ENCODE measurements at regions not wholly inside any gene's neighbourhood (a gene's known extent, or its start where the extent isn't known, plus 50 kb on each side); places are given as distances from the start of the nearest gene placed in this dataset.
"Not testable (repeated sequence)": the region's sequence is repeated elsewhere in the genome, so short reads cannot be mapped to it uniquely, and the experiment has no call there.

DNA sequence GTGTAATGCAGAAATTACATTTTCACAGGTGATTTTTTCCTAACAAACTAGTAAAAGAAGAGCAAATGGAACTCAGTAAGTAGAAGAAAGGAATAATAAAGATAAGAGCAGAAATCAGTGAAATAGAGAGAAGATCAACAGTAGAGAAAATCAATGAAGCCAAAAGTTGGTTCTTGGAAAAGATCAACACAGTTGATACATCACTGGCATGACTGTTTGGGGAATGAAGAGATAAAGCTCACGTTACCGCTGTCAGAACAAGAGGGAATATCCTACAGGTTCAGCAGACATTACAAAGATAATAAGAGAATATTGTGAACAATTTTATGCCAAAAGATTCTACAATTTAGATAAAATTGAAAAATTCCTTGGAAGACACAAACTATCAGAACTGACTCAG lies 146.4 kb downstream of the ACTR3B start:
- no peak for DNase-seq
- ATAC-seq: no peak
- intact Hi-C loops (cut with micrococcal nuclease): no loop called here

DNA sequence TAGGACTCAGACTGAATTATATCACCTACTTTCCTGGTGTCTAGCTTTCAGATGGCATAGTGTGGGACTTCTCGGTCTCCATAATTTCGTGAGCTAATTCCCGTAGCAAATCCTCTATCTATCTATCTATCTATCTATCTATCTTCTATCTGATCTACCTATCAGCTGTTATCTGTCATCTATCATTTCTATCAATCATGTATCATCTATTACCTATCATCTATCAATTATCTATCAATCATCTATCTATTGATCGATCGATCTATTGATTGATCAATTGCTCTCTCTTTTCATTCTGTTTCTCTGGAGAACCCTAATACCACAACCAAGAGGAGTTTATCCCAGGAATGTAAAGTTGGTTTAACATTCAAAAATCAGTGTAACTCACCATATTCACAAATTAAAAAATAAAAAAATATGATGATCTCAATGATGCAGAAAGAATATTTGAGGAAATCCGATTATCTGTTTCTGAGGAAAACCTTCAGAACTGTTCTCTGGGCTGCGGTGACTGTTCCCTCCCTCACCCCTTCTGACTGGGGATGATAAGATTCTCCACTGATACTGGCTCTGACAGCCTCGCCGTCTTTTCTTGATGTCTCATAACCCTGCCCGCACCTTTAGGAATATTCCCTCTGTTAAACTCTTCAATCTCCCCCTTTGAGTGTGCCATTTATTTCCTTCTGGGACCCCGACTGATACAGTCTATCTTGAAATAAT lies 147.7 kb downstream of the ACTR3B start:
- DNase-seq (no peak), ATAC-seq (no peak)
- intact Hi-C loops (cut with micrococcal nuclease): no loop called here

- ATAC-seq: no peak
- DNase-seq: no peak
- intact Hi-C loops (cut with micrococcal nuclease): no loop called here
Observed at GRCh38 chr7:152909280-152909679, 149.7 kb downstream of the ACTR3B start.

DNA sequence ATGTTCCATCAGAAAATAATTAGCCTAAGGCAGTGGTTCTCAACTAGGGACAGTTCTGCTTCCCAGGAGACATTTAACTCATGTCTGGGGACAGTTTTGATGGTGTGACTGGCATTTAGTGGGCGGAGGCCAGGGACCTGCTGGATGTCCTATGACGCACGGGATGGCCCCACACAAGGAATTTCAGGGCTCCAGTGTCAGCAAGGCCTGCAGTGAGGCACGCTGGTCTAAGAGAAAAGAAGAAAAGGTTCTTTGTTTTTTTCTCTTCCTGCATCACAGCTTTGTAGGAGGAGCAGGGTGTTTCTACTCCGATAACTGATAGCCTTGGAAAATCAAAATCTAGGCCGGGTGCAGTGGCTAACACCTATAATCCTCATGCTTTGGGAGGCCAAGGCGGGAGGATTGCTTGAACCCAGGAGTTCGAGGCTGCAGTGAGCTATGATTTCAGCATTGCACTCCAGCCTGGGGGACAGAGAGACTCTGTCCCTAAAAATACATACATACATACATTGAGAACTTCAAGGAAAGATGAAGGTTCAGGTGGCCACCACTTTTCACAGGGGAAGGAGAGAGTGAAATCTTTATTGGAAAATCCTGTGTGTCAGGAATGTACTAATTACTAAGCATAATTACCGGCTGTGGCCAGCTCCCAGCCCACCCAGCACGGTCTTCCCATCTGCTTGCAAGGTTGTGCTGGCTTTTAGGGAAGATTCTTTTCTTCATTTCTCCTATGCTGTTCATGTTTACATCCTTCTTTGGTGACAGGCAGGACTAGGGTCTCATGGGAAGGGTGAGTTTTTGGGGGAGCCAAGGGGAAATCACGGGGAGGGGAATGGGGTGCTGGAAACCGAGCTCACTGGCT lies 150.4 kb downstream of the ACTR3B start:
- ATAC-seq (no peak), DNase-seq (no peak)
- intact Hi-C loops (cut with micrococcal nuclease): no loop called here

DNA sequence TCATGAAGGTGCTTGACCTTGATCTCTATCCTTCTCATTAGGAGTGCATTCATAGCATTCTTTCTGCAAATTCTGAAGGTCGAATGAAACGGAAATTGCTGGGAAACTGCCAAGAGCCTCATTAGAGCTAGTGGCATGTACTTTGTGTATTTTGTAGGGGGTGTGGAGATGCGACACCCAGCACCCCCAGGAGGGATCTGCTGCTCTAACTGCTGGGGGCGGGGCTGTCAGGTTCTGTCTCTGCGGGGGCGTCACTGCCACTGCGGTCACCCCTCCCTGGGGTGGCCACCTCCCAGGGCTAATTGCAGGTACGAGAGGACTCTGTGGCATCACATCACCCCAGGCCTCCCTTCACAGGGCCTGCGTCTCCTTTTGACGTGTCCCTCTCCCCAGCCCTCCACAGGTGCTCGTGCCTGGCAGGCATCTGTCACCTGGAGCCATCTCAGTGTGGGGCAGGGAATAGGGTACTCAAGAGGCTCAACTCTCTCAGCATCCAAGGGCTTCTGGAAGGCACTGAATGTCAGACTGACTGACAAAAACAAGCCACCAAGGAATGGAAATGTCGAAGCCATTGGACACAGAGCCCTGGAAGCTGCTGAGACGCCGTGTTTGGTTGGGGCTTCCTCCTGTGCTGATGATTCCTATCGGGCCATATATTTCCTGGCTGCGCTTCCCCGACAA lies 151.1 kb downstream of the ACTR3B start:
- DNase-seq (no peak), ATAC-seq (no peak)
- intact Hi-C loops (cut with micrococcal nuclease): no loop called here

DNA sequence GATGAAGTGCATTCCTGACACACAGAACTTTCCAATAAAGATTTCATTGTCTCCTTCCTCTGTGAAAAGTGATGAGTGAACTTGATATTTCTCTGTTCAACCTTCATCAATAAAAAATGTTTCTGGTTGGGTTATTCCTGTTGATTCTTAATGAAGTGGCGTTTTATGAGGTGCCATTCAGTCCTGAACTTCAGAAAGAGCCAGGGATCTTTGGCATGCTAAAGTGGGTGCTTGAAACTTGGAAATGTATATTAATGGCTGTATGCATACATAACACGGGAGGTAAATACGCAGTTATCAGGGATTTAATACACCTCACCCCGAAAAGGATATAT lies 151.6 kb downstream of the ACTR3B start:
- no peak for DNase-seq
- no peak for ATAC-seq
- intact Hi-C loops (cut with micrococcal nuclease): no loop called here

- intact Hi-C loops (cut with micrococcal nuclease): no loop called here
- ATAC-seq (no peak), DNase-seq (no peak)
Observed at GRCh38 chr7:152911922-152912321, 152.4 kb downstream of the ACTR3B start.

DNA sequence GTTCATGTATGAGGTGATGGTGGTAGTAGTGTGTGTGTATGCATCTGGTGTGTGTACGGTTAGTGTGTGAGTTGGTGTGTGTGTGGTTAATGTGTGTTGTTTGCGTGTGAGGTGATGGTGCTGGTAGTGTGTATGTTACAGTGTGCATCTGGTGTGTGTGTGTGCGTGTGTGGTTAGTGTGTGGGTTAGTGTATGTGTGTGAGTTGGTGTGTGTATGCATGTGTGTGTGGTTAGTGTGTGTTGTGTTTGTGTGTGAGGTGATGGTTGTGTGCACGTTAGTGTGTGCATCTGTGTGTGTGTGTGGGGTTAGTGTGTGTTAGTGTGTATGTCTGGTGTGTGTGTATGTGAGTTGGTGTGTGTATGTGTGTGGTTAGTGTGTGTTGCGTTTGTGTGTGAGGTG lies 153.0 kb downstream of the ACTR3B start:
- no peak for ATAC-seq
- intact Hi-C loops (cut with micrococcal nuclease): no loop called here
- DNase-seq: no peak

DNA sequence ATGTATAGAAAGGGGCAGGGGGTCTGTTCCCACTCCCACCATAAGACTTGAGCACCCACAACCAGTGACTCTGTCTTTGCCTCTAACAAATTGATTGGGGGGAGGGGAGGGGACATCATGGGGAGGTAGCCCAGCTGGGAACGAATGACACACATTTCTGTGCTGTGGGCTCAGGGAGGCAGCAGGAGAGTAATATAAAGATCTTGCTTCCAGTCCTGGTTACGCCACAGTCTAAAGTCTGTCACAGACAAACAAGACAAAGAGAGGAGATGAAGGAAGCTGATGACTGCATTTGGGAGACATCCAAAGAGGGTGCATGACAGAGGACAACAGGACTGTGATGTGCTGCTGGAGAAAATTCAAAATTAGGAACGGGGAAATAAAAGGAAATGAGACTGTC lies 153.9 kb downstream of the ACTR3B start:
- DNase-seq (no peak), ATAC-seq (no peak)
- intact Hi-C loops (cut with micrococcal nuclease): no loop called here

- intact Hi-C loops (cut with micrococcal nuclease): no loop called here
- DNase-seq: no peak
- no peak for ATAC-seq
Observed at GRCh38 chr7:152914014-152914844, 154.7 kb downstream of the ACTR3B start.

GRCh38 chr7:152914845-152915102 lies 155.2 kb downstream of the ACTR3B start:
- intact Hi-C loops (cut with micrococcal nuclease): not testable (repeated sequence)

GRCh38 chr7:152922318-152923081 lies 162.9 kb downstream of the ACTR3B start:
- no peak for DNase-seq

More at GRCh38 chr7:152914845-152915102, 155.2 kb downstream of the ACTR3B start:
- not testable (repeated sequence) for DNase-seq, ATAC-seq

DNA sequence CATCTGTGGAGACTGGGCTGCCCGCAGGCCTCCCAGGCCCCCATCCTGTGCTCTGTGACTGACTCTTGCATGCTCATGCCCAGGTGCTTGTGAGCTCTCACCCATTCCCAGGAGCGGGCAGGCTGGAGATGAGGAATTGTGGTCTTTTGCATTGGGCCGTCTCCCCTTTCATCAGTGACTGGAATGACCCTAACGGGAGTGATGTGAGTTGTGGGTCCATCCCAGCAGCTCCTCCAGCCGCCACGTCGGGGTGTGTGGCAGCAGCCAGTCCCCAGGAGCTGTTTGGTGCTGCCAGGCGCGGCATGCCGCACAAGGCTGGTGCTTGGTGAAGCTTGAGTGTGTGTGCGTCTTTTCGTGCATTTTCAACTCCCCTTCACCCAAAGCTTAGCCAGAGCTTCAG lies 164.2 kb downstream of the ACTR3B start:
- no peak for DNase-seq
- intact Hi-C loops (cut with micrococcal nuclease): no loop called here

More at GRCh38 chr7:152922318-152923081, 162.9 kb downstream of the ACTR3B start:
- intact Hi-C loops (cut with micrococcal nuclease): no loop called here
- no peak for ATAC-seq

DNA sequence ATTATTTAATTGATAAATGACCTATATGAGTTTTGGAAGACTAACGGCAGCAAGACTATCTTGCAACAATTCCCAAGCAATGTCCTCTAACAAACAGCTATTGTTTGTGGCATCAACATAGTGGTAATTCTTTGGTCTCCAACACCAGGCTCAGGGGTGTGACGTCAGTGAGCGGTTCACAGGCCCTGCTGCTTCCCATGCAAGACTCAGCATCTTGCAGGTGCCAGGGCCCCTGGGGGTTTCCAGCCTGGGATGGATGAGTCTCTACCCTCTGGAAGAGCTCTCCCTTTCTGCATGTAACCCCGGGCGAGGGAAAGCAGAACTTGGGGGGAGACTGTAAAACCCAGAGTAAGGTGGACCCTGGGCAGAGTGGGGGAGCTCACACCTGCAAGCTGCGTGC lies 164.7 kb downstream of the ACTR3B start:
- ATAC-seq: no peak
- DNase-seq: no peak
- intact Hi-C loops (cut with micrococcal nuclease): no loop called here

More for the DNA sequence above, 164.2 kb downstream of the ACTR3B start:
- no peak for ATAC-seq

DNA sequence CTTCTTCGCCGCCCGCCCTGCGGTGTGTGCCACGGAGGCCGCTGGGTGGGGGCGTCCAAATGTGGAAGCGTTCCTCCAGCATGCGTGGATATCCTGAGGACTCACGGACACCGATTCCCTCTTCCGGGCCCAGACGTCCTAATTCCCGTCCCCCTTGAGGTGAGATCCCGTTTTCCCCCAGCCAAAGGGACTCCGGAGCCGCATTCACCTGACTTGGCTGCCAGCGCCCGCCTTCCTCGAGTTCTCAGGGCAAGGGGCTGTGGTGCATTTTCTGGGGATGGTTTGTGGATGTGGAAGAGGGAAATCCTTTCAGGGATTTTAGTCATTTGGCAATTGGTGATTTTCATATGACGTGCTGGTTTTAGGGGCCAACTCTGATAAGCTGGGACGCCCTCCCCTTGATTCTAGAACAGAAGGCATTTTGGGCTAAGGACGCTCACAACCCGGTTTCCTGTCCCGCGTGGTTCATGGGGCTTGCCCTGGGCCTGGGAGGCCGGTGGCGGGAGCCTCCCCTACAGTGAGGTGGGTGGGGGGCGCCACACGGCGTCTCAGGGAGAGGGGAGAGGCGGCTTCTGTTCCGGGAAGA lies 165.4 kb downstream of the ACTR3B start:
- no peak for DNase-seq
- intact Hi-C loops (cut with micrococcal nuclease): no loop called here
- no peak for ATAC-seq

- no peak for DNase-seq
- peak; percentile 52 for ATAC-seq
- intact Hi-C loops (cut with micrococcal nuclease): no loop called here
Observed at GRCh38 chr7:152925412-152926147, 166.0 kb downstream of the ACTR3B start.

DNA sequence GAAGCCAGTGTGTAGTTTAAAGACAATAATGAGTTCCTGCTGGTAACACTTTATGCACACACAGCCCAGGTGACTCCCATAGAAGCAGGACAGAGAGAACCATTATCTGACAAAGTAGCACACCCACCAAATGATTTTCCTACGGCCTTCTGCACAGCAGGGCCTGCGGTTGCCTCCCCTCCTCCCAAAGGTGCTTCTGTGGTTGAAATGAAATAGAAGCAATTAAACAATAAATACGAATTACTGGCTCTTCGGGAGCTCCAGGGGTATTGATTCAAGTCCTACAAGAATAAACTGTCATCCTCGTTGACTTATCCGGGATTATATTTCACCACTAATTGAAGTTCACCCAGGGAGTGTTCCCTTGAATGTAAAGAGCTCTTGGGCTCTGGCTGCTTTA lies 172.1 kb downstream of the ACTR3B start:
- no peak for ATAC-seq
- DNase-seq: no peak

GRCh38 chr7:152937282-152937681 lies 177.7 kb downstream of the ACTR3B start:
- intact Hi-C loops (cut with micrococcal nuclease): no loop called here
- ATAC-seq (no peak), DNase-seq (no peak)

More for the DNA sequence above, 172.1 kb downstream of the ACTR3B start:
- intact Hi-C loops (cut with micrococcal nuclease): no loop called here
